Middle frontal gyrus (tissue), 1 donor: ENCODE measurements at regions not wholly inside any gene's neighbourhood (a gene's known extent, or its start where the extent isn't known, plus 50 kb on each side); places are given as distances from the start of the nearest gene placed in this dataset.

ENCODE experiments used
- DNase-seq: peaks from one replicate; pipeline ENCODE4 v3.0.0-alpha.2; 2015; ENCODE audit warnings: low spot score; ENCODE audit errors: extremely low spot score

GRCh38 chr13:109599901-109600657 is 186.3 kb downstream of the IRS2 start:
- no peak for DNase-seq

- no peak for DNase-seq
Observed at GRCh38 chr13:109595471-109595870, 190.9 kb downstream of the IRS2 start.

GRCh38 chr13:109593230-109593629 is 193.2 kb downstream of the IRS2 start:
- no peak for DNase-seq

GRCh38 chr13:109592770-109593169 is 193.6 kb downstream of the IRS2 start:
- no peak for DNase-seq

GRCh38 chr13:109587689-109588088 is 198.7 kb downstream of the IRS2 start:
- DNase-seq, result no peak

GRCh38 chr13:109586509-109587346 is 199.7 kb downstream of the IRS2 start:
- no peak for DNase-seq

GRCh38 chr13:109584844-109585361 is 201.5 kb downstream of the IRS2 start:
- DNase-seq, result no peak

- no peak for DNase-seq
Observed at GRCh38 chr13:109577191-109577700, 209.1 kb downstream of the IRS2 start.

- no peak for DNase-seq
Observed at GRCh38 chr13:109576331-109576813, 210.0 kb downstream of the IRS2 start.

GRCh38 chr13:109575821-109576220 is 210.6 kb downstream of the IRS2 start:
- DNase-seq, result no peak

- DNase-seq, result no peak
Observed at GRCh38 chr13:109572389-109572788, 214.0 kb downstream of the IRS2 start.

GRCh38 chr13:109569958-109570711 is 216.2 kb downstream of the IRS2 start:
- DNase-seq, result no peak

- DNase-seq, result no peak
Observed at GRCh38 chr13:109568339-109568818, 218.0 kb downstream of the IRS2 start.

GRCh38 chr13:109567315-109567714 is 219.1 kb downstream of the IRS2 start:
- no peak for DNase-seq

- DNase-seq, result no peak
Observed at GRCh38 chr13:109565877-109566276, 220.5 kb downstream of the IRS2 start.

GRCh38 chr13:109548374-109548773 is 238.0 kb downstream of the IRS2 start:
- DNase-seq, result no peak

GRCh38 chr13:109547942-109548341 is 238.4 kb downstream of the IRS2 start:
- DNase-seq, result no peak

GRCh38 chr13:109545931-109546330 is 240.5 kb downstream of the IRS2 start:
- no peak for DNase-seq

- no peak for DNase-seq
Observed at GRCh38 chr13:109541081-109541480, 245.3 kb downstream of the IRS2 start.

GRCh38 chr13:109537584-109537983 is 248.8 kb downstream of the IRS2 start:
- no peak for DNase-seq

- no peak for DNase-seq
Observed at GRCh38 chr13:109533350-109533749, 253.0 kb downstream of the IRS2 start.
